Fibroblast of the aortic adventitia (primary cell): ENCODE measurements at regions not wholly inside any gene's neighbourhood (a gene's known extent, or its start where the extent isn't known, plus 50 kb on each side); places are given as distances from the start of the nearest gene placed in this dataset.
A peak's percentile ranks its signal among the peaks of the same experiment; 100 is the strongest.

Source experiments
- DNase-seq: peaks from one replicate; pipeline ENCODE4 v3.0.0-alpha.2; 2010; ENCODE audit warnings: low read depth
- H3K4me3 ChIP-seq: 2 replicates; pipeline ENCODE4 v1.5.1; 2011; ENCODE audit warnings: low read depth, mild to moderate bottlenecking, control low read depth, low read length, moderate library complexity
- TF ChIP-seq, protein P1 (sequence below): IDR thresholded peaks from 2 replicates; pipeline ENCODE4 v1.5.1; 2011; ENCODE audit warnings: mild to moderate bottlenecking, low read length, control low read depth, inconsistent platforms; ENCODE audit not compliant: insufficient read depth

DNA sequence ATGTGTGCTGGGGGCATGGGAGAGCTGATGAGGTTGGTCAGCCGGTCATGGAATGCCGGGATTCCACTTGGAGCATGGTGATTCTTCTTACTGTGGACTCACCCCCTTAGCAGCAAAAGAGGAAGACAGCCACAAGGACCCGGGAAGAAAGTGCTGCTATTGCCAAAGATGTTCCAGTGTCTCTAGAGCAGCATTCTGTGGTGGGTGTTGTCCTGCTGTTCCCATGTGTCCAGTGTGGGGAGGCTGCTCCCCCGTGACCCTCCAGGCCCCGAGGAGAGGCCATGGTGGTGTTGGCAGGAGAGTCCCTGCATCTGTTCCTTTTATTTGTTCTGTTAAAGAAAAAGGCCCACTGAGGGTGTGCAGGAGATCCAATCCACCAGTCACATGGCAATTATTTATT is 499.4 kb downstream of the RPS24 start:
- H3K4me3 ChIP-seq = no peak overlapping the region
- TF ChIP-seq, protein P1, sequence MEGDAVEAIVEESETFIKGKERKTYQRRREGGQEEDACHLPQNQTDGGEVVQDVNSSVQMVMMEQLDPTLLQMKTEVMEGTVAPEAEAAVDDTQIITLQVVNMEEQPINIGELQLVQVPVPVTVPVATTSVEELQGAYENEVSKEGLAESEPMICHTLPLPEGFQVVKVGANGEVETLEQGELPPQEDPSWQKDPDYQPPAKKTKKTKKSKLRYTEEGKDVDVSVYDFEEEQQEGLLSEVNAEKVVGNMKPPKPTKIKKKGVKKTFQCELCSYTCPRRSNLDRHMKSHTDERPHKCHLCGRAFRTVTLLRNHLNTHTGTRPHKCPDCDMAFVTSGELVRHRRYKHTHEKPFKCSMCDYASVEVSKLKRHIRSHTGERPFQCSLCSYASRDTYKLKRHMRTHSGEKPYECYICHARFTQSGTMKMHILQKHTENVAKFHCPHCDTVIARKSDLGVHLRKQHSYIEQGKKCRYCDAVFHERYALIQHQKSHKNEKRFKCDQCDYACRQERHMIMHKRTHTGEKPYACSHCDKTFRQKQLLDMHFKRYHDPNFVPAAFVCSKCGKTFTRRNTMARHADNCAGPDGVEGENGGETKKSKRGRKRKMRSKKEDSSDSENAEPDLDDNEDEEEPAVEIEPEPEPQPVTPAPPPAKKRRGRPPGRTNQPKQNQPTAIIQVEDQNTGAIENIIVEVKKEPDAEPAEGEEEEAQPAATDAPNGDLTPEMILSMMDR = no peak
- no peak for DNase-seq

DNA sequence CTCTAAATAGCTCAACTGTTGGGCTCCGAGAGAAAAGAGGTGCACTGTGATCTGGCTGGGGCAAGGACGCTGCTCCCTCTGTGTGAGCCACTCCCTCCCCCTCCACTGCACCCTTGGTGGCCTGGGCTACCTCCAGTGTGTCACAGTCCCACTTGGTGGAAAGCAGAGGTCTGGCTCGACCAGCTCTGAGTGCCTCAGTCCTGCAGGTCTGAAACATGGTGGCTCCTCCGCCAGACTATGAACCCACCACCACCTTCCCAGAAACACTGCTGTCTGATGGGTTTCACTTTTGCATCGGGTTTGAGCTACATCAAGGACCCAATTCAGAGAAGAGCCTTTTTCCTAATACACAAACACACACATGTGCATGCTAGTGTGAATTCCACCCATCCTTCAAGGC is 500.1 kb downstream of the RPS24 start:
- DNase-seq = no peak
- no peak overlapping the region for H3K4me3 ChIP-seq
- TF ChIP-seq, protein P1 = no peak

DNA sequence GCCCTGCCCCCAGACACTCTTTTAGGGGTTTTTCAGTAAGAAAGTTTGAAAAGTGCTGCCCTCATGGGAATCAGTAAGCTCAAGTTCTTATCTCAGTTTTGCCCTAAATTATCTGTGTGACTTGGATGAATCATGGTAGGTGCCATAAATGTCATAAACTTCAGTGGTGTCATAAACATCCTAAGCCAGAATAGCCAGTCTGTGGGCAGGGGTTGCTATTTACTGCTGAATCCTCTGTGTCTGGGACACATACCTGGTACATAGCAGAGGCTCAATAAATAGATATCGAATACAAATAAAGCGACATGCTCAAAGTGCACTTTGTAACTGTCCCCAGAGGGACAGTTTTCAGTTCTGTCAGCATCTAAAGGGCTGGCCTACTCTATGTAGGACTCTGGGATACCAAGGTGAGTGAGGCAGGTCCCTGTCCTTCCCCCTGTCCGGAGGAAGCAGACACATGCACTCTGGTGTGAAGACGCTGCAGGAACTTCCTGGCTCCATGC is 502.1 kb downstream of the RPS24 start:
- no peak for DNase-seq
- H3K4me3 ChIP-seq = no peak overlapping the region
- TF ChIP-seq, protein P1 = no peak

DNA sequence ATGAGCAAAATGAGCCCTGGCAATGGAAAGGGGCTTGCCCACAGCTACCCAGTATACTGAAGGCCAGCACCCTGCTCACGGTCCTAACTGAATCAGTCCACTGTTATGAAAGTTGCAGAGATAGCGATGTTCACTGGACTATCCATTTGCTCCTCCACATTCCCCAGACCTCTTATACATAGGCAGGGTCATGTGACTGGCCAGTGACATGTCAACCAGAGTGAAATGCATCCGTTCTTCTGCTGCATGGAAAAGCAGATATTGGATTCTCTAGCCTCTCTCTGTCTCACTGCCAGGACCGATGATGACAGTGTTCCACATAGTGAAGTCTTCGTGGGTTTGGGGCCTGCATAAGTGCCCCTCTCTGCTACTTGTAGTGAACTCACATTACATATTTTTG is 503.4 kb downstream of the RPS24 start:
- DNase-seq = no peak
- TF ChIP-seq, protein P1 = no peak
- H3K4me3 ChIP-seq = no peak overlapping the region

DNA sequence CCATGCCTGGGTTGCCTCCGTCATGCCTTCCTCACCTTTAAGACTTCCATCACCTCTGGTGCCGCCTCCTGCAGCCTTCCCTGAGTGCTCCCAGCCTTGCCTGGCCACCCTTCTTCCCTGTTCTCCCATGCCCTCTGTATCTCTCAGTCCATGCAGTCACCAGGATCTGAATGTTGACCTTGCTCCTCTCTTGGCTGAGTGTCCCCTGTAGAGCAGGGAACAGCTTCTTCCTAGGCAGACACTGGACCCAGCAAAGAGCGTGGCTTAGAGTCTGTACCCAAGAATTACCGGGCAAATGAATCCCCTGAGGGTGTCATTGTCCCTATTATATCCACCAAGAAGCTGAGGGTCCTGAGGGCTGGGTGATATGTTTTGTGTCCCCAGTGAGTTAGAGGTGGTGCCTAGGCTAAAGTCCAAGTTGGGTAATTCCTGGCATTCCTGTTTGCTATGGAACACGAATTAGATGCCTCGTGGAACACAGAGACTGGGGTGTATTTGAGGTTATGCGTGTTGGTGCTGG is 505.6 kb downstream of the RPS24 start:
- TF ChIP-seq, protein P1 = no peak
- no peak overlapping the region for H3K4me3 ChIP-seq
- DNase-seq = no peak

DNA sequence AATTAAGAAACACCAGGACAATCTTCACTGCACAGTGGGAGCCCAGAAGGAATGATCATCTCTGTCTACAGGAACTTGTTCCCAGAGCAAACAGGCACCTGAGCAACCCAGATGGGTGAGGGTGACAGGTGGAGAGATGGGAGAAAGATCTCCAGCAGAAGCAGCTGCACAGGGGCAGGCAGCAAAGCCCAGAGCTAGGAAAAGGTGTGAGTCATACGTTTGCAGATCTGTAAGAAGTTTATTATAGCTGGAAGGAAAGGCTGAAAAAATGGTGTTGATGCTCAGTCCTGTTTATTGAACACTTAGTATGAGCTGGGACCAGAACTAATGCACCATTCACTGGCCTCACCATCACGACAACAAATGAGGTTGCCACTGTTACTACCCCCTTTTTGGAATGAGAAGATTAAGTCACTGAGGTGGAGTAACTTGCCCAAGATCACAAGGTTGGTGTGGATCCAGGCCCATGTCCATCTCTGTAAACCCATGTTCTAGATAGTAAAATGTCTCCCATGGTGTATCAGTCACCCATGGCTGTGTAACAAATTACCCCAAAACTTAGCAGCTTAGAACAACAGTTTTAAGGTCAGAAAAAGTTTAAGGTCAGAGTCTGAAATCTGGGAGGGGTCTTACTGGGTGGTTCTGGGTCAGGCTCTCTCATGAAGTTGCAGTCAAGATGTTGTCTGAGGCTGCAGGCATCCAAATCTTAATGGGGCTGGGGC is 506.9 kb downstream of the RPS24 start:
- DNase-seq = peak; percentile 13
- TF ChIP-seq, protein P1 = no peak
- no peak overlapping the region for H3K4me3 ChIP-seq
